Mucosa of descending colon (tissue), 3 donors: ENCODE measurements at regions not wholly inside any gene's neighbourhood (a gene's known extent, or its start where the extent isn't known, plus 50 kb on each side); places are given as distances from the start of the nearest gene placed in this dataset.
"Not testable (repeated sequence)": the region's sequence is repeated elsewhere in the genome, so short reads cannot be mapped to it uniquely, and the experiment has no call there.

Experiments
- ATAC-seq: fragments of 200-7000 bp; cut with Tn5 transposase; one replicate; pipeline ENCODE4 v1.9.1; 2020; ENCODE audit warnings: mild to moderate bottlenecking, moderate library complexity
- DNase-seq, 3 donors: peaks; one replicate each; pipeline ENCODE4 v3.0.0-alpha.2; 2020
- H3K36me3 ChIP-seq: fragments of 200-600 bp; one replicate; pipeline ENCODE4 v1.8.0; 2021; ENCODE audit warnings: low read depth, mild to moderate bottlenecking
- H3K4me1 ChIP-seq: fragments of 200-600 bp; one replicate; pipeline ENCODE4 v1.8.0; 2021; ENCODE audit warnings: low read depth, mild to moderate bottlenecking
- H3K4me3 ChIP-seq: fragments of 200-600 bp; one replicate; pipeline ENCODE4 v1.8.0; 2021; ENCODE audit warnings: mild to moderate bottlenecking
- H3K9me3 ChIP-seq: fragments of 200-600 bp; one replicate; pipeline ENCODE4 v1.8.0; 2021; ENCODE audit warnings: mild to moderate bottlenecking
- CTCF ChIP-seq: fragments of 200-600 bp; IDR thresholded peaks from one replicate; pipeline ENCODE4 v1.8.0; 2022; ENCODE audit warnings: antibody characterized with exemption, mild to moderate bottlenecking
- intact Hi-C, 2 donors: fragments of 100-400 bp; cut with DNase I in 1 of 2; cut with micrococcal nuclease in 1 of 2; formaldehyde crosslinking; loops; one replicate each; pipeline versions ENCODE4 v1.11.0 to v1.11.1; 2022; cut with DNase I, micrococcal nuclease
- donor health status: DM: no; HTN: no; CAD: no; lungs with moderate emphysema.
- donor health status: DM: no; HTN: no; CAD: no.
- donor health status: DM: no; HTN: yes; CAD: no.

GRCh38 chr12:13905794-13906193, 75.6 kb downstream of the GRIN2B start:
- ATAC-seq: no peak
- peaks cover 6% of the 10 kb centered on the region for H3K4me1 ChIP-seq
- no peak for TF ChIP-seq CTCF
- H3K9me3 ChIP-seq: no peaks in the 10 kb centered on the region
- no peaks in the 10 kb centered on the region for H3K36me3 ChIP-seq
- DNase-seq: no peak
- no peak overlapping the region for H3K4me3 ChIP-seq
- intact Hi-C loops: no loop called here

GRCh38 chr12:13900718-13901117, 80.7 kb downstream of the GRIN2B start:
- TF ChIP-seq CTCF: no peak
- H3K4me1 ChIP-seq: peaks cover 6% of the 10 kb centered on the region
- DNase-seq: peak in 1 of 3 donors; percentile 64
- intact Hi-C loops: no loop called here
- H3K36me3 ChIP-seq: no peaks in the 10 kb centered on the region
- peak; percentile 93 for ATAC-seq
- no peaks in the 10 kb centered on the region for H3K9me3 ChIP-seq
- H3K4me3 ChIP-seq: no peak overlapping the region

GRCh38 chr12:13898387-13898786, 83.0 kb downstream of the GRIN2B start:
- H3K4me3 ChIP-seq, intact Hi-C loops, H3K9me3 ChIP-seq, H3K36me3 ChIP-seq, DNase-seq: not testable (repeated sequence)
- peak; percentile 63 for ATAC-seq
- H3K4me1 ChIP-seq: peaks cover 12% of the 10 kb centered on the region

GRCh38 chr12:13897811-13898210, 83.6 kb downstream of the GRIN2B start:
- intact Hi-C loops: no loop called here
- Histone ChIP-seq H3K4me1 (peaks cover 12% of the 10 kb centered on the region), H3K4me3 (no peak overlapping the region), H3K9me3 (no peaks in the 10 kb centered on the region), H3K36me3 (no peaks in the 10 kb centered on the region)
- ATAC-seq (no peak), DNase-seq (no peak)
- no peak for TF ChIP-seq CTCF

- intact Hi-C loops: no loop called here
- ATAC-seq (no peak), DNase-seq (no peak)
- peaks cover 9% of the 10 kb centered on the region for H3K4me1 ChIP-seq
- no peak overlapping the region for H3K4me3 ChIP-seq
- no peaks in the 10 kb centered on the region for H3K9me3 ChIP-seq
- TF ChIP-seq CTCF: no peak
- no peaks in the 10 kb centered on the region for H3K36me3 ChIP-seq
Measured at GRCh38 chr12:13896063-13896626, 85.3 kb downstream of the GRIN2B start.

GRCh38 chr12:13891902-13892301, 89.5 kb downstream of the GRIN2B start:
- H3K4me1 ChIP-seq: peaks cover 6% of the 10 kb centered on the region
- no peak overlapping the region for H3K4me3 ChIP-seq
- H3K36me3 ChIP-seq: no peaks in the 10 kb centered on the region
- TF ChIP-seq CTCF: no peak
- intact Hi-C loops: no loop called here
- no peak for DNase-seq
- ATAC-seq: no peak
- H3K9me3 ChIP-seq: no peaks in the 10 kb centered on the region
